ENCODE measurements at regions not wholly inside any gene's neighbourhood (a gene's known extent, or its start where the extent isn't known, plus 50 kb on each side); places are given as distances from the start of the nearest gene placed in this dataset.

GRCh38 chr18:78726326-78727056 lies 253.1 kb upstream of the SALL3 start:
- TF ChIP-seq CTCF (IDR thresholded peaks at IDR 0.05; ENCODE audit: borderline replicate concordance, extremely low read depth, low read length, poor library complexity, severe bottlenecking) (no peak), EZH2 (IDR thresholded peaks at IDR 0.05; ENCODE audit: borderline replicate concordance, low read depth, low read length, severe bottlenecking) (no peak)

Measured in DND-41 (cell line).